ENCODE measurements at regions not wholly inside any gene's neighbourhood (a gene's known extent, or its start where the extent isn't known, plus 50 kb on each side); places are given as distances from the start of the nearest gene placed in this dataset.

DNA sequence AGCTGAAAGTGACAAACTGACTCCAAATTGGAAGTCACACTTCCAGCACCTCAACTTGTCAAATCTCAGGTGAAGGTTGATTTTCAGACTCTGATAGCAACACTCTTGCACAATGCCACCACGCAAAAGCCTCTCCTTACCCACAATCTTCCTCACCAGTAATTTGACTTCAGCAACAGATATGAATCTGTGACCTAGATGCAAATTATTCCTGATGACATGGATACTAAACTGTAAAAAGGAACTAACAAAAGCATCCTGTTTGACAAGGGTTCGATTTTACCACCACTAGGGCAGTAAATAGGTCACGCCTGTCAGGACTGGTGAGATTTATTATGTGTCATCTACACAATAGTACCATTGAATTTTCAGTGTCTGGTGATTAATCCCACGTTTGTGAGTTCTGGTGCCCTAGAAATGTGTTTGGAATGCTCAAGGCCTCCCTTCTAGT is 134.4 kb upstream of the COL21A1 start (continued):
- TF ChIP-seq GLI4 (CRISPR knock-in tag; IDR thresholded peaks at IDR 0.05; ENCODE audit: borderline replicate concordance) (no peak), KDM4B (CRISPR knock-in tag; IDR thresholded peaks at IDR 0.05) (no peak), SAP130 (CRISPR knock-in tag; IDR thresholded peaks at IDR 0.05; ENCODE audit: low read depth) (peak; percentile 53; the same call in 1 of the 2 replicates), SMARCC2 (IDR thresholded peaks at IDR 0.05) (no peak), KLF12 (CRISPR knock-in tag; IDR thresholded peaks at IDR 0.05; ENCODE audit: borderline replicate concordance) (no peak), ZSCAN21 (CRISPR knock-in tag; IDR thresholded peaks at IDR 0.05; ENCODE audit: borderline replicate concordance) (no peak), NR2F6 (IDR thresholded peaks at IDR 0.05) (0 out of 2 replicates have a peak, but pooled peaks have one; percentile 10), NR2F6 (CRISPR knock-in tag; IDR thresholded peaks at IDR 0.05) (no peak), SIN3B (IDR thresholded peaks at IDR 0.05; ENCODE audit: low read length) (no peak), ZSCAN30 (CRISPR knock-in tag; IDR thresholded peaks at IDR 0.05) (no peak), ZNF563 (CRISPR knock-in tag; IDR thresholded peaks at IDR 0.05) (no peak), KAT2B (IDR thresholded peaks at IDR 0.05; ENCODE audit: borderline replicate concordance, low read depth, low read length) (no peak), ZNF775 (CRISPR knock-in tag; IDR thresholded peaks at IDR 0.05; ENCODE audit: borderline replicate concordance) (no peak), RORA (CRISPR knock-in tag; IDR thresholded peaks at IDR 0.05) (no peak), HMGA1 (CRISPR knock-in tag; conservative IDR thresholded peaks at IDR 0.05) (no peak), TBX2 (CRISPR knock-in tag; IDR thresholded peaks at IDR 0.05; ENCODE audit: borderline replicate concordance) (peak; percentile 53; the same call in 1 of the 2 replicates), FOXC1 (CRISPR knock-in tag; IDR thresholded peaks at IDR 0.05; ENCODE audit: borderline replicate concordance) (no peak), ZNF792 (CRISPR knock-in tag; IDR thresholded peaks at IDR 0.05) (no peak), FOXK1 (CRISPR knock-in tag; IDR thresholded peaks at IDR 0.05; ENCODE audit: borderline replicate concordance, low read depth) (no peak), SYNCRIP (IDR thresholded peaks at IDR 0.05; ENCODE audit: insufficient read depth, low read depth, low read length) (no peak), RXRB (CRISPR knock-in tag; IDR thresholded peaks at IDR 0.05; ENCODE audit: borderline replicate concordance) (0 out of 2 replicates have a peak, but pooled peaks have one; percentile 32), AHDC1 (CRISPR knock-in tag; IDR thresholded peaks at IDR 0.05; ENCODE audit: borderline replicate concordance) (no peak), ZNF629 (CRISPR knock-in tag; conservative IDR thresholded peaks at IDR 0.05) (0 out of 2 replicates have a peak, but pooled peaks have one; percentile 27)
- TF ChIP-seq, protein P1, sequence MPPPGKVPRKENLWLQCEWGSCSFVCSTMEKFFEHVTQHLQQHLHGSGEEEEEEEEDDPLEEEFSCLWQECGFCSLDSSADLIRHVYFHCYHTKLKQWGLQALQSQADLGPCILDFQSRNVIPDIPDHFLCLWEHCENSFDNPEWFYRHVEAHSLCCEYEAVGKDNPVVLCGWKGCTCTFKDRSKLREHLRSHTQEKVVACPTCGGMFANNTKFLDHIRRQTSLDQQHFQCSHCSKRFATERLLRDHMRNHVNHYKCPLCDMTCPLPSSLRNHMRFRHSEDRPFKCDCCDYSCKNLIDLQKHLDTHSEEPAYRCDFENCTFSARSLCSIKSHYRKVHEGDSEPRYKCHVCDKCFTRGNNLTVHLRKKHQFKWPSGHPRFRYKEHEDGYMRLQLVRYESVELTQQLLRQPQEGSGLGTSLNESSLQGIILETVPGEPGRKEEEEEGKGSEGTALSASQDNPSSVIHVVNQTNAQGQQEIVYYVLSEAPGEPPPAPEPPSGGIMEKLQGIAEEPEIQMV (CRISPR knock-in tag; IDR thresholded peaks at IDR 0.05; ENCODE audit: low read depth), result no peak
- TF ChIP-seq, protein P2, sequence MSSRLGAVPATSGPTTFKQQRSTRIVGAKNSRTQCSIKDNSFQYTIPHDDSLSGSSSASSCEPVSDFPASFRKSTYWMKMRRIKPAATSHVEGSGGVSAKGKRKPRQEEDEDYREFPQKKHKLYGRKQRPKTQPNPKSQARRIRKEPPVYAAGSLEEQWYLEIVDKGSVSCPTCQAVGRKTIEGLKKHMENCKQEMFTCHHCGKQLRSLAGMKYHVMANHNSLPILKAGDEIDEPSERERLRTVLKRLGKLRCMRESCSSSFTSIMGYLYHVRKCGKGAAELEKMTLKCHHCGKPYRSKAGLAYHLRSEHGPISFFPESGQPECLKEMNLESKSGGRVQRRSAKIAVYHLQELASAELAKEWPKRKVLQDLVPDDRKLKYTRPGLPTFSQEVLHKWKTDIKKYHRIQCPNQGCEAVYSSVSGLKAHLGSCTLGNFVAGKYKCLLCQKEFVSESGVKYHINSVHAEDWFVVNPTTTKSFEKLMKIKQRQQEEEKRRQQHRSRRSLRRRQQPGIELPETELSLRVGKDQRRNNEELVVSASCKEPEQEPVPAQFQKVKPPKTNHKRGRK (CRISPR knock-in tag; IDR thresholded peaks at IDR 0.05), result no peak

Data from HepG2 (cell line).